ENCODE measurements at regions not wholly inside any gene's neighbourhood (a gene's known extent, or its start where the extent isn't known, plus 50 kb on each side); places are given as distances from the start of the nearest gene placed in this dataset.
A peak's percentile ranks its signal among the peaks of the same experiment; 100 is the strongest.

DNA sequence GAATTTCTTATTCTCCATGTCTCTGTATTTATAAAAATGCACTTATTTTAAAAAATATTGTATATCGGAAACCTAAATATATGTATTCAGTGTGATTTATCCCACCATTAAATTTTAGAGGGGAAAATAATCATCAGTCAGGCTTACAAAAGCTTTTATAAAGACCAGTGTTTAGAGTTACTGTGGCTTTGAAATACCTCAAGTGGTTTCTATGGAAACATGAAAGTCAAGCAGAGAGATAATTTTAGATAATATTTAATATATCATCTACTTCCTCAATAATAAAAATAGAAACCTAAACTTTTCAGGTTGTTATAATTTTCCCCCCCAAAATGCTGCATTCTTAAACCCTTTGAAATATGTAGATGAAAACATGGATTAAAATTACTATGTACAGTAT, 332.9 kb upstream of the PITX2 start:
- TF ChIP-seq MYC (IDR thresholded peaks at IDR 0.05; ENCODE audit: low read depth, low read length), result no peak
- TF ChIP-seq EZH2 (IDR thresholded peaks at IDR 0.05; ENCODE audit: borderline replicate concordance, low read depth, low read length, severe bottlenecking), result no peak
- no peaks in the 10 kb centered on the region for H3K27me3 ChIP-seq (ENCODE audit: control insufficient read depth in 2 of 2, insufficient read depth in 2 of 2, low read length in 2 of 2)
- H3K36me3 ChIP-seq (ENCODE audit: control insufficient read depth in 2 of 2, extremely low read depth in 1 of 2, insufficient read depth in 2 of 2, low read length in 2 of 2), result no peaks in the 10 kb centered on the region
- intact Hi-C loops (cut with micrococcal nuclease), result no loop called here
- H3K9ac ChIP-seq (replicated peaks; ENCODE audit: extremely low read depth, insufficient read depth, low read length), result no peak overlapping the region
- CTCF ChIA-PET, result interaction anchor here (1.2 kb wide), 1 partner anchor 282 kb away, joined by 3 read pairs; no protein-coding TSS in a partner anchor
- FAIRE-seq (no peak), DNase-seq (ENCODE audit: low read depth, low spot score) (no peak)
- H3K4me1 ChIP-seq (ENCODE audit: control insufficient read depth, extremely low read depth, insufficient read depth, low read length), result no peaks in the 10 kb centered on the region
- no peak overlapping the region for H3K4me3 ChIP-seq (replicated peaks in 1 of 3; ENCODE audit: insufficient read depth in 1 of 3, low read depth in 1 of 3, low read length in 3 of 3)
- POLR2A ChIA-PET, result no interaction called here
- H3K79me2 ChIP-seq (ENCODE audit: control insufficient read depth, insufficient read depth, low read length), result no peaks in the 10 kb centered on the region
- no peaks in the 10 kb centered on the region for H3K9me1 ChIP-seq (replicated peaks; ENCODE audit: control insufficient read depth, extremely low read depth, insufficient read depth, low read length)
- H3K27ac ChIP-seq (ENCODE audit: insufficient read depth, low read depth, low read length), result no peak overlapping the region
- H3K4me2 ChIP-seq (ENCODE audit: insufficient read depth, low read length), result no peak overlapping the region
- no TSS peak for BruUV-seq (replicated peaks)
- H2AFZ ChIP-seq (ENCODE audit: low read depth, low read length), result no peak overlapping the region
- dilution Hi-C loops (cut with MboI; ENCODE audit: extremely low pct_ligation_motif_present, low sequenced_read_pairs), result no loop called here
- no peaks in the 10 kb centered on the region for H3K9me3 ChIP-seq (replicated peaks; ENCODE audit: control insufficient read depth, insufficient read depth, low read length)
- no peaks in the 10 kb centered on the region for H4K20me1 ChIP-seq (replicated peaks; ENCODE audit: control insufficient read depth, extremely low read depth, insufficient read depth, low read length)

DNA sequence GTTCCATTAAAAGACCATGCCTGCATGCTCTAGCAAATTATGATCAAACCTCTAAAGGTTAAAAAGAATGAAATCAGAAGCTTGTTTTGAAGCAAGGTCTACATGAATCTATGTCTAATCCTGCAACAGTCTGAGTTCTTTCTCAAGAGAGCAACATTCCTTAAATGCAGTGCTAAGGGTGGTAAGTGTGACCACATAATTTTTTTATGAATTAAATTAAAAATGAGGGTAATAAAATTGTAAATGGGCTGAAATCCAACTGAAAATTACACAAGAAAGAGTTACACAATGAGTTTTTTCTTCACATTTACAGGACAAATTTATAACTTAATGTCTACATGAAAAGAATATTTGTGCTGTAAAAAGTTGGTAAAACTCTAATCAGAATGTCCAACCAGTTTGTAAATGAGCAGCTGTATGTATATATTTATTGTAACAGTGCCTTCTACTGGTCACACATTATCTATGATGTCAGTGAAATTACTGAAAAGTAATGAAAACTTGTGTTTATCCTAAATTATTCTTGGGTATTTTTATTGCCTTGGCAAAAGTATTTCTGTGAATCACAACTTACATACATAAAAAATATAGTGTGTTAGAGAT, 336.3 kb upstream of the PITX2 start:
- Histone ChIP-seq H3K27me3 (ENCODE audit: control insufficient read depth in 2 of 2, insufficient read depth in 2 of 2, low read length in 2 of 2) (no peaks in the 10 kb centered on the region), H3K9me3 (replicated peaks; ENCODE audit: control insufficient read depth, insufficient read depth, low read length) (no peaks in the 10 kb centered on the region), H3K36me3 (ENCODE audit: control insufficient read depth in 2 of 2, extremely low read depth in 1 of 2, insufficient read depth in 2 of 2, low read length in 2 of 2) (no peaks in the 10 kb centered on the region), H3K4me2 (ENCODE audit: insufficient read depth, low read length) (no peak overlapping the region), H3K79me2 (ENCODE audit: control insufficient read depth, insufficient read depth, low read length) (no peaks in the 10 kb centered on the region), H2AFZ (ENCODE audit: low read depth, low read length) (no peak overlapping the region), H3K27ac (ENCODE audit: insufficient read depth, low read depth, low read length) (no peak overlapping the region), H3K9ac (replicated peaks; ENCODE audit: extremely low read depth, insufficient read depth, low read length) (no peak overlapping the region), H4K20me1 (replicated peaks; ENCODE audit: control insufficient read depth, extremely low read depth, insufficient read depth, low read length) (no peaks in the 10 kb centered on the region), H3K4me1 (ENCODE audit: control insufficient read depth, extremely low read depth, insufficient read depth, low read length) (no peaks in the 10 kb centered on the region), H3K4me3 (replicated peaks in 1 of 3; ENCODE audit: insufficient read depth in 1 of 3, low read depth in 1 of 3, low read length in 3 of 3) (no peak overlapping the region), H3K9me1 (replicated peaks; ENCODE audit: control insufficient read depth, extremely low read depth, insufficient read depth, low read length) (no peaks in the 10 kb centered on the region)
- FAIRE-seq (no peak), DNase-seq (ENCODE audit: low read depth, low spot score) (peak; percentile 22)
- TF ChIP-seq, protein P1, sequence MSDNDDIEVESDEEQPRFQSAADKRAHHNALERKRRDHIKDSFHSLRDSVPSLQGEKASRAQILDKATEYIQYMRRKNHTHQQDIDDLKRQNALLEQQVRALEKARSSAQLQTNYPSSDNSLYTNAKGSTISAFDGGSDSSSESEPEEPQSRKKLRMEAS (IDR thresholded peaks at IDR 0.05; ENCODE audit: insufficient read depth, insufficient read length), result no peak
- TF ChIP-seq POLR2A (IDR thresholded peaks at IDR 0.05; ENCODE audit: low read depth, low read length) (no peak), POLR2AphosphoS5 (IDR thresholded peaks at IDR 0.05; ENCODE audit: insufficient read depth, low read depth, low read length) (no peak), GATA2 (IDR thresholded peaks at IDR 0.05; ENCODE audit: insufficient read depth, insufficient read length, low read depth, low read length) (no peak), MYC (IDR thresholded peaks at IDR 0.05; ENCODE audit: low read depth, low read length) (no peak)
- TF ChIP-seq, protein P2, sequence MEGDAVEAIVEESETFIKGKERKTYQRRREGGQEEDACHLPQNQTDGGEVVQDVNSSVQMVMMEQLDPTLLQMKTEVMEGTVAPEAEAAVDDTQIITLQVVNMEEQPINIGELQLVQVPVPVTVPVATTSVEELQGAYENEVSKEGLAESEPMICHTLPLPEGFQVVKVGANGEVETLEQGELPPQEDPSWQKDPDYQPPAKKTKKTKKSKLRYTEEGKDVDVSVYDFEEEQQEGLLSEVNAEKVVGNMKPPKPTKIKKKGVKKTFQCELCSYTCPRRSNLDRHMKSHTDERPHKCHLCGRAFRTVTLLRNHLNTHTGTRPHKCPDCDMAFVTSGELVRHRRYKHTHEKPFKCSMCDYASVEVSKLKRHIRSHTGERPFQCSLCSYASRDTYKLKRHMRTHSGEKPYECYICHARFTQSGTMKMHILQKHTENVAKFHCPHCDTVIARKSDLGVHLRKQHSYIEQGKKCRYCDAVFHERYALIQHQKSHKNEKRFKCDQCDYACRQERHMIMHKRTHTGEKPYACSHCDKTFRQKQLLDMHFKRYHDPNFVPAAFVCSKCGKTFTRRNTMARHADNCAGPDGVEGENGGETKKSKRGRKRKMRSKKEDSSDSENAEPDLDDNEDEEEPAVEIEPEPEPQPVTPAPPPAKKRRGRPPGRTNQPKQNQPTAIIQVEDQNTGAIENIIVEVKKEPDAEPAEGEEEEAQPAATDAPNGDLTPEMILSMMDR (IDR thresholded peaks at IDR 0.05; ENCODE audit: extremely low read depth in 1 of 2, insufficient read depth in 1 of 2, low read depth in 1 of 2, low read length in 2 of 2), result peak in 1 of 2 donors; percentile 16
- intact Hi-C loops (cut with micrococcal nuclease), result loop anchor here (1.0 kb wide), 1 partner anchor 327 kb away; no protein-coding TSS in a partner anchor
- ChIA-PET POLR2A (no interaction called here), CTCF (interaction anchor here (0.7 to 1.6 kb wide), 4 partner anchors 11 to 895 kb away, joined by 3 to 5 read pairs (median 4); no protein-coding TSS in a partner anchor)
- dilution Hi-C loops (cut with MboI; ENCODE audit: extremely low pct_ligation_motif_present, low sequenced_read_pairs), result no loop called here
- BruUV-seq (replicated peaks), result no TSS peak

Measured in endothelial cell of umbilical vein (primary cell).